PC-3 (cell line): ENCODE measurements at regions not wholly inside any gene's neighbourhood (a gene's known extent, or its start where the extent isn't known, plus 50 kb on each side); places are given as distances from the start of the nearest gene placed in this dataset.

Source experiments
- ATAC-seq: fragments of 200-7000 bp; cut with Tn5 transposase; 2 replicates; pipeline ENCODE4 v1.9.1; 2020; ENCODE audit warnings: mild to moderate bottlenecking, moderate library complexity
- BruUV-seq: library from RNA; stranded (reverse); fragments of 400-500 nt; replicated peaks from 2 replicates; lab custom pipeline; 2021; lab: Mats Ljungman, UMichigan
- CTCF ChIA-PET: fragments of 300-600 bp; sonication (Branson Sonifier 250); formaldehyde crosslinking; loops from one replicate; lab custom pipeline; 2022; ENCODE audit warnings: antibody characterized with exemption; lab: Charles Lee
- POLR2A ChIA-PET: fragments of 300-600 bp; sonication (Branson Sonifier 250); formaldehyde crosslinking; loops from one replicate; lab custom pipeline; 2022; ENCODE audit warnings: antibody characterized with exemption; ENCODE audit not compliant: unreplicated experiment; lab: Charles Lee
- DNase-seq: peaks from one replicate; pipeline ENCODE4 v3.0.0-alpha.2; 2015
- H2AFZ ChIP-seq: fragments of 300-600 bp; sonication (generic); 2 replicates; pipeline ENCODE4 v1.6.0; 2016; ENCODE audit warnings: antibody characterized with exemption, low read length
- H3F3A ChIP-seq: fragments of 300-600 bp; sonication (generic); one replicate; pipeline ENCODE4 v1.6.0; 2017; ENCODE audit warnings: antibody characterized with exemption, low read length, control low read depth, mild to moderate bottlenecking; ENCODE audit not compliant: unreplicated experiment
- H3K27ac ChIP-seq: fragments of 300-600 bp; sonication (generic); 2 replicates; pipeline ENCODE4 v1.5.1; 2016; ENCODE audit warnings: mild to moderate bottlenecking, low read length
- H3K27me3 ChIP-seq: fragments of 300-600 bp; sonication (generic); 2 replicates; pipeline ENCODE4 v1.6.1; 2016; ENCODE audit warnings: low read length, mixed read lengths
- H3K36me3 ChIP-seq: fragments of 300-600 bp; sonication (generic); 2 replicates; pipeline ENCODE4 v1.6.1; 2016; ENCODE audit warnings: low read depth, mixed run types, low read length, mixed read lengths
- H3K4me1 ChIP-seq: fragments of 300-600 bp; sonication (generic); 2 replicates; pipeline ENCODE4 v1.5.1; 2016; ENCODE audit warnings: low read length; ENCODE audit not compliant: insufficient read depth
- H3K4me2 ChIP-seq: fragments of 300-600 bp; sonication (generic); 2 replicates; pipeline ENCODE4 v1.6.0; 2016; ENCODE audit warnings: low read length
- H3K4me3 ChIP-seq: fragments of 300-600 bp; sonication (generic); 2 replicates; pipeline ENCODE4 v1.5.1; 2016; ENCODE audit warnings: mild to moderate bottlenecking, low read length, mixed read lengths
- H3K79me2 ChIP-seq: fragments of 300-600 bp; sonication (generic); 2 replicates; pipeline ENCODE4 v1.6.1; 2017; ENCODE audit warnings: low read length, mixed read lengths
- H3K9ac ChIP-seq: fragments of 300-600 bp; sonication (generic); 2 replicates; pipeline ENCODE4 v1.6.0; 2016; ENCODE audit warnings: mild to moderate bottlenecking, low read length
- H3K9me2 ChIP-seq: fragments of 300-600 bp; sonication (generic); replicated peaks from 2 replicates; pipeline ENCODE4 v1.6.1; 2016; ENCODE audit warnings: mixed run types, low read length, mixed read lengths
- H3K9me3 ChIP-seq: fragments of 300-600 bp; sonication (generic); 2 replicates; pipeline ENCODE4 v1.6.1; 2016; ENCODE audit warnings: low read length, mixed read lengths
- H4K20me1 ChIP-seq: fragments of 300-600 bp; sonication (generic); 2 replicates; pipeline ENCODE4 v1.6.1; 2016; ENCODE audit warnings: low read length, mixed read lengths
- EZH2 ChIP-seq: fragments of 300-600 bp; sonication (generic); IDR thresholded peaks from one replicate; pipeline ENCODE4 v1.6.1; 2017; ENCODE audit warnings: antibody characterized with exemption, mild to moderate bottlenecking, low read length; ENCODE audit not compliant: unreplicated experiment
- EZH2phosphoT487 ChIP-seq: fragments of 300-600 bp; sonication (generic); IDR thresholded peaks from 2 replicates; pipeline ENCODE4 v1.6.1; 2018; ENCODE audit warnings: mild to moderate bottlenecking, antibody characterized with exemption, low read length, borderline replicate concordance
- intact Hi-C: fragments of 100-400 bp; cut with micrococcal nuclease; formaldehyde crosslinking; loops from 2 replicates; pipeline ENCODE4 v1.9.0; 2023
- TF ChIP-seq, protein P1 (sequence below): fragments of 300-600 bp; sonication (generic); conservative IDR thresholded peaks from 2 replicates; pipeline ENCODE4 v1.5.1; 2017; ENCODE audit warnings: antibody characterized with exemption, low read depth, mild to moderate bottlenecking, low read length

DNA sequence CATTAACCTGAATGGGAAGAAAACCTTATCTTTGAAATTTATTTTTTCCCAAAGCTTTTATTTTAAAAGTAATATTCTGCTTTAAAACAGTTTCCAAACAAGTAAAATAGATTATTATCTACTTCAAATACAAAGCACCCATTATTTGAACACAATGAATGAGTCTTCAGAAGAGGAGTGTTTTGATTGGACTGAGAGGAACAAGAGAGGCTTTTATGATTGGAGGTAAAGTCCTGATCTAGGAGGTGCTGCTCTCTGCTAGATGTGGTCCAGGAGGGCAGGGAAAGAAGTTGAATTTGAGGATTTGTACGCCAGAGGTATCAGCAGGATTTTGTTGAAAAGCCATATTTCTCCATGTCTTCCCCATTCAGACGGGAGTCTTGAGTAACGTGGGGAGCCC lies 900.7 kb downstream of the SOCS6 start:
- BruUV-seq, result no TSS peak
- DNase-seq (no peak), ATAC-seq (no peak)
- H3K9ac ChIP-seq, result no peak overlapping the region
- no peaks in the 10 kb centered on the region for H3K9me3 ChIP-seq
- H3K27me3 ChIP-seq, result 0 out of 2 replicates have a peak, but pooled peaks cover 6% of the 10 kb centered on the region
- no peak overlapping the region for H2AFZ ChIP-seq
- H3K9me2 ChIP-seq, result no peaks in the 10 kb centered on the region
- H3K4me2 ChIP-seq, result no peak overlapping the region
- POLR2A ChIA-PET, result no interaction called here
- H3K4me1 ChIP-seq, result no peaks in the 10 kb centered on the region
- H3K79me2 ChIP-seq, result no peaks in the 10 kb centered on the region
- H3K36me3 ChIP-seq, result no peaks in the 10 kb centered on the region
- no peak overlapping the region for H3K27ac ChIP-seq
- no peaks in the 10 kb centered on the region for H4K20me1 ChIP-seq
- CTCF ChIA-PET, result no interaction called here
- H3F3A ChIP-seq, result no peaks in the 10 kb centered on the region
- intact Hi-C loops, result no loop called here
- TF ChIP-seq, protein P1, sequence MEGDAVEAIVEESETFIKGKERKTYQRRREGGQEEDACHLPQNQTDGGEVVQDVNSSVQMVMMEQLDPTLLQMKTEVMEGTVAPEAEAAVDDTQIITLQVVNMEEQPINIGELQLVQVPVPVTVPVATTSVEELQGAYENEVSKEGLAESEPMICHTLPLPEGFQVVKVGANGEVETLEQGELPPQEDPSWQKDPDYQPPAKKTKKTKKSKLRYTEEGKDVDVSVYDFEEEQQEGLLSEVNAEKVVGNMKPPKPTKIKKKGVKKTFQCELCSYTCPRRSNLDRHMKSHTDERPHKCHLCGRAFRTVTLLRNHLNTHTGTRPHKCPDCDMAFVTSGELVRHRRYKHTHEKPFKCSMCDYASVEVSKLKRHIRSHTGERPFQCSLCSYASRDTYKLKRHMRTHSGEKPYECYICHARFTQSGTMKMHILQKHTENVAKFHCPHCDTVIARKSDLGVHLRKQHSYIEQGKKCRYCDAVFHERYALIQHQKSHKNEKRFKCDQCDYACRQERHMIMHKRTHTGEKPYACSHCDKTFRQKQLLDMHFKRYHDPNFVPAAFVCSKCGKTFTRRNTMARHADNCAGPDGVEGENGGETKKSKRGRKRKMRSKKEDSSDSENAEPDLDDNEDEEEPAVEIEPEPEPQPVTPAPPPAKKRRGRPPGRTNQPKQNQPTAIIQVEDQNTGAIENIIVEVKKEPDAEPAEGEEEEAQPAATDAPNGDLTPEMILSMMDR, result no peak
- no peak for TF ChIP-seq EZH2
- no peak for TF ChIP-seq EZH2phosphoT487
- H3K4me3 ChIP-seq, result no peak overlapping the region

DNA sequence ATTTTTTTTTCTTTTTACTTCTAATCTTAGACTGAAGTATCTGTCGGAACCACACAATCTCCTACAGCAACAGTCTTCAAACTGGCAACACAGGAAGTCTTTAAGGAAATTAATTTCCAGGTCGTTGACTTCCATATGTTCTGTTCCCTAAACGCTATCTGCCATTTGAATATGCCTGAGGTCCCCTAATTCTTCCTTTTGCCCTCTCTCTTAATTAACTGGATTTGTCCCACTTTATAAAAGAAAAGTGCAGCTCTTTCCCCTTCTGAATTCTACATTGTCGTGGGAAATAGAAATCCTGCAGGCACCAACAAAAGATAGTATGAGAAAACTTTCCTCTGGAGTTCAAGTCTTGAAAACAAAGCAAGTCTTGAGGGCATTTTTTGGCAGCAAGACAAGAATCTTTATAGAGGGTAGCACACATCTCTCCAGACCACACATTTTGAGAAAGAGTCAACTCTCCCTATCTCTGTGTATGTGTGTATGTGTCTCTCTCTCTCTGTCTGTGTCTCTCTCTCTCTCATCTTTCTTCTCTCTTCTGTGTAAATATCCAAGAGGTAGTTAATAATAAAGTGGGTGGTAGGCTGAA lies 879.8 kb downstream of the SOCS6 start:
- TF ChIP-seq, protein P1, result no peak
- TF ChIP-seq EZH2phosphoT487 (no peak), EZH2 (no peak)
- Histone ChIP-seq H3K9me3 (no peaks in the 10 kb centered on the region), H3K4me3 (no peak overlapping the region), H3K4me1 (no peaks in the 10 kb centered on the region), H3K9ac (no peak overlapping the region), H3K36me3 (no peaks in the 10 kb centered on the region), H3F3A (no peaks in the 10 kb centered on the region), H3K79me2 (no peaks in the 10 kb centered on the region), H4K20me1 (no peaks in the 10 kb centered on the region), H3K4me2 (no peak overlapping the region), H3K9me2 (no peaks in the 10 kb centered on the region), H2AFZ (no peak overlapping the region), H3K27ac (no peak overlapping the region), H3K27me3 (no peaks in the 10 kb centered on the region)
- ChIA-PET CTCF (no interaction called here), POLR2A (no interaction called here)
- intact Hi-C loops, result no loop called here
- ATAC-seq (no peak), DNase-seq (no peak)
- BruUV-seq, result no TSS peak

DNA sequence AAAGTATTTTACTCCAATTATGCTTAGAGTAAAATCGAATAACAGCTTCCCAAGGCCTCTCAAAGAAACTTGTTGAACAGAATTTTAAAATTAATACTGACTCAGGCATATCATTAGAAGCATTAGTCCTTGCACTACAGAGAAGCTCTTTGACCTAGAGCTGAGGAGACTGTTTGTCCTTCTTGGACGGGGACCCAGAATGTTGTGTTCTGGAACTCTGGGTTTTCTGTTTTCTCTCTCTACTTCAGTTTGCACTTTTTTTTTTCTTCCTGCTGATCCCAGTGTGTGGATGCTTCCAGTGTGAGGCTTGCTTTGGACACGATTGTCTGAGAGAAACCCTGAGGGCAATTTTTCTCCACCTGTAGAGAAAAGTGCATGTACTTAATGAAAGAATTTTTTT lies 847.6 kb downstream of the SOCS6 start:
- Histone ChIP-seq H3K4me1 (no peaks in the 10 kb centered on the region), H3K36me3 (no peaks in the 10 kb centered on the region), H4K20me1 (no peaks in the 10 kb centered on the region), H3K4me3 (no peak overlapping the region), H2AFZ (no peak overlapping the region), H3K79me2 (no peaks in the 10 kb centered on the region), H3K4me2 (no peak overlapping the region), H3K27ac (no peak overlapping the region), H3K27me3 (no peaks in the 10 kb centered on the region), H3K9me3 (no peaks in the 10 kb centered on the region), H3K9ac (no peak overlapping the region), H3K9me2 (no peaks in the 10 kb centered on the region), H3F3A (no peaks in the 10 kb centered on the region)
- BruUV-seq, result no TSS peak
- TF ChIP-seq EZH2 (no peak), EZH2phosphoT487 (no peak)
- TF ChIP-seq, protein P1, result no peak
- intact Hi-C loops, result no loop called here
- ATAC-seq (no peak), DNase-seq (no peak)
- CTCF ChIA-PET, result no interaction called here
- POLR2A ChIA-PET, result no interaction called here
